K562 (cell line): ENCODE measurements at regions not wholly inside any gene's neighbourhood (a gene's known extent, or its start where the extent isn't known, plus 50 kb on each side); places are given as distances from the start of the nearest gene placed in this dataset.

Experiments
- ATAC-seq: fragments of 200-7000 bp; cut with Tn5 transposase; 3 replicates; pipeline ENCODE4 v1.9.1; 2020; ENCODE audit warnings: moderate library complexity
- BruUV-seq: library from RNA; stranded (reverse); fragments of 400-500 nt; replicated peaks from 2 replicates; lab custom pipeline; 2021; lab: Mats Ljungman, UMichigan
- CTCF ChIA-PET: fragments of 300-600 bp; formaldehyde crosslinking; extraction: SDS; loops from one replicate; lab custom pipeline; 2021; ENCODE audit warnings: low intra/inter-chr PET ratio; lab: Yijun Ruan, JAX
- POLR2A ChIA-PET: fragments of 300-600, 350-650 bp; sonication (Branson Sonifier 250); formaldehyde crosslinking; extraction: SDS; loops from one replicate; lab custom pipeline; 2021; ENCODE audit warnings: antibody characterized with exemption, inconsistent platforms; lab: Yijun Ruan, JAX
- DNase-seq, 4 experiments: peaks; one replicate each; pipeline versions ENCODE4 v3.0.0 to v3.0.0-alpha.2; 2011 to 2018; ENCODE audit warnings: low spot score in 3 of 4, mixed read lengths in 3 of 4; ENCODE audit errors: extremely low read depth in 1 of 4
- FAIRE-seq: peaks from 2 replicates; lab custom pipeline; 2011; peaks lifted over from hg19 to GRCh38; lab: Jason Lieb, UNC
- H2AFZ ChIP-seq: 2 replicates; pipeline ENCODE4 v1.6.0; 2011; ENCODE audit warnings: low read depth, low read length, control low read depth, inconsistent platforms
- H3K27ac ChIP-seq: fragments of 200-600 bp; 3 replicates; pipeline ENCODE4 v1.8.0; 2011; ENCODE audit warnings: low read depth, mild to moderate bottlenecking, control low read depth, inconsistent platforms, low read length, moderate library complexity, mixed read lengths; ENCODE audit errors: extremely low read depth
- H3K27me3 ChIP-seq, 2 experiments: fragments of 300-600 bp in 1 of 2; 2 replicates in 1 of 2; 3 replicates in 1 of 2; pipeline versions ENCODE4 v1.6.0 to v1.8.0; 2011; ENCODE audit warnings: inconsistent platforms in 2 of 2, low read length in 2 of 2, mild to moderate bottlenecking in 1 of 2, mixed read lengths in 1 of 2, moderate library complexity in 1 of 2; ENCODE audit not compliant: control insufficient read depth in 2 of 2, insufficient read depth in 2 of 2
- H3K36me3 ChIP-seq: fragments of 300-600 bp; 3 replicates; pipeline ENCODE4 v1.8.0; 2011; ENCODE audit warnings: mild to moderate bottlenecking, low read length, inconsistent platforms; ENCODE audit not compliant: control insufficient read depth, insufficient read depth
- H3K4me1 ChIP-seq, 2 experiments: fragments of 200-600 bp in 1 of 2; replicated peaks in 1 of 2; 2 replicates in 1 of 2; 3 replicates in 1 of 2; pipeline versions ENCODE4 v1.5.1 to v1.8.0; 2011; ENCODE audit warnings: inconsistent platforms in 2 of 2, low read length in 2 of 2, mild to moderate bottlenecking in 1 of 2, mixed read lengths in 1 of 2, moderate library complexity in 1 of 2; ENCODE audit not compliant: control insufficient read depth in 2 of 2, insufficient read depth in 2 of 2
- H3K4me2 ChIP-seq: 2 replicates; pipeline ENCODE4 v1.6.1; 2011; ENCODE audit warnings: low read length, control low read depth, inconsistent platforms, mixed read lengths; ENCODE audit not compliant: insufficient read depth
- H3K4me3 ChIP-seq: fragments of 200-600 bp; sonication (generic), shearing (Covaris generic); 2 replicates; pipeline ENCODE4 v1.5.1; 2016; ENCODE audit warnings: control low read depth, inconsistent platforms
- H3K79me2 ChIP-seq: fragments of 200-600 bp; 3 replicates; pipeline ENCODE4 v1.8.0; 2011; ENCODE audit warnings: low read length, inconsistent platforms; ENCODE audit not compliant: control insufficient read depth, insufficient read depth
- H3K9ac ChIP-seq, 2 experiments: 2 replicates each; pipeline versions ENCODE4 v1.6.0 to v1.6.1; 2011; ENCODE audit warnings: low read depth in 2 of 2, low read length in 2 of 2, control low read depth in 1 of 2, inconsistent platforms in 1 of 2, mild to moderate bottlenecking in 1 of 2, mixed read lengths in 1 of 2; ENCODE audit not compliant: insufficient read depth in 1 of 2
- H3K9me1 ChIP-seq: one replicate; pipeline ENCODE4 v1.6.0; 2011; ENCODE audit warnings: inconsistent platforms, mild to moderate bottlenecking, low read length, moderate library complexity; ENCODE audit not compliant: control insufficient read depth, insufficient read depth
- H3K9me3 ChIP-seq: replicated peaks from 2 replicates; pipeline ENCODE4 v1.5.1; 2011; ENCODE audit warnings: low read depth, low read length, inconsistent platforms; ENCODE audit not compliant: control insufficient read depth, insufficient read depth
- H4K20me1 ChIP-seq: replicated peaks from 2 replicates; pipeline ENCODE4 v1.6.1; 2011; ENCODE audit warnings: low read length, inconsistent platforms, mixed read lengths; ENCODE audit not compliant: control insufficient read depth, insufficient read depth
- ADNP ChIP-seq: fragments of 200-800 bp; sonication (Bioruptor generic); IDR thresholded peaks from 2 replicates; pipeline ENCODE4 v1.6.1; 2016; ENCODE audit warnings: missing genetic modification characterization, missing compliant biosample characterization
- ARNT ChIP-seq, 2 experiments: fragments of 450-650 bp; IDR thresholded peaks; 2 replicates each; pipeline ENCODE4 v1.6.1; 2016; ENCODE audit warnings: mild to moderate bottlenecking in 1 of 2
- CREBBP ChIP-seq: IDR thresholded peaks from one replicate; pipeline ENCODE4 v1.6.1; 2012; ENCODE audit warnings: low read depth, mild to moderate bottlenecking, control low read depth, inconsistent platforms, low read length
- FOXK2 ChIP-seq, 2 experiments: fragments of 450-650 bp; IDR thresholded peaks in 1 of 2; conservative IDR thresholded peaks in 1 of 2; 2 replicates each; pipeline ENCODE4 v1.6.1; 2016; ENCODE audit warnings: low read depth in 2 of 2, mild to moderate bottlenecking in 1 of 2
- NR2C2 ChIP-seq, 2 experiments: fragments of 200-800 bp in 1 of 2; sonication (Bioruptor generic) in 1 of 2; sonication (generic) in 1 of 2; formaldehyde crosslinking in 1 of 2; IDR thresholded peaks; 2 replicates each; pipeline versions ENCODE4 v1.6.1 to v1.8.0; 2016 to 2022; ENCODE audit warnings: mild to moderate bottlenecking in 1 of 2, missing compliant biosample characterization in 1 of 2, missing genetic modification characterization in 1 of 2, missing genetic modification reagents in 1 of 2
- SMARCA5 ChIP-seq: fragments of 450-650 bp; IDR thresholded peaks from 2 replicates; pipeline ENCODE4 v1.6.1; 2016
- TRIM28 ChIP-seq: fragments of 450-650 bp; IDR thresholded peaks from 2 replicates; pipeline ENCODE4 v1.6.1; 2017
- ZNF696 ChIP-seq: fragments of 250-450 bp; sonication (Bioruptor Pico); conservative IDR thresholded peaks from 2 replicates; pipeline ENCODE4 v1.4.0; 2020; ENCODE audit warnings: mild to moderate bottlenecking, moderate library complexity
- ZNF79 ChIP-seq: fragments of 250-450 bp; sonication (Bioruptor Pico); IDR thresholded peaks from 2 replicates; pipeline ENCODE4 v1.4.0; 2020; ENCODE audit warnings: low read depth, mild to moderate bottlenecking, moderate library complexity
- WGBS: fragments of 100-300 bp; shearing (Covaris generic); methylation state at CpG from one replicate; pipeline ENCODE4 v1.1.6; 2016; ENCODE audit warnings: low coverage, mixed read lengths; ENCODE audit not compliant: insufficient coverage; ENCODE audit errors: missing lambda C conversion rate; 5-methylcytosine and 5-hydroxymethylcytosine counted together
- in situ Hi-C: fragments of 300-500 bp; cut with MboI; formaldehyde crosslinking; loops from 4 replicates; pipeline ENCODE4 v1.15.0; 2018; ENCODE audit warnings: inconsistent platforms, mixed read lengths
- intact Hi-C: fragments of 100-400 bp; cut with micrococcal nuclease; formaldehyde crosslinking; loops from 2 replicates; pipeline ENCODE4 v1.14.2; 2022
- TF ChIP-seq, protein P1 (sequence below): fragments of 450-650 bp; conservative IDR thresholded peaks from 2 replicates; pipeline ENCODE4 v1.6.1; 2016; ENCODE audit warnings: missing genetic modification characterization, low read depth, mild to moderate bottlenecking, control low read depth, missing compliant biosample characterization
- TF ChIP-seq, protein P2 (sequence below): fragments of 450-650 bp; formaldehyde crosslinking; IDR thresholded peaks from 2 replicates; pipeline ENCODE4 v1.4.0; 2022; ENCODE audit warnings: mild to moderate bottlenecking, moderate library complexity

DNA sequence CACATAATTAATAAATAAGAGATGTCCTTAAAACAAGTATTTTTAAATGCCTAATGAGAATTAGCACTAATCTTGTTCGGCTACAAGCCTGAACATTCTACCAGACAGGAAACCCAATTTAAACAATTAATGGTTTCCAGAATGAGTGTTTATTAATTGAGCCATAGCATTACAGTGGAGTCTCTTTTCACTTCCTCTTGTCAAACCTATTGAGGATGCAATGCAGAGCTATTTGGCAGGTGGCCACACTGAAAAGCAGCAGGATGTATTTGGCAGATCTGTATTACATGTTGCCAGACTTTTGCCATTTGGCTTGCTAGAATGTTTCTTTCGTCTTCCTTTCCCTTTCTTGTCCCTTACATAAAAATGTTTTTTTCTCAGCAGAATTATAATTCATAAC, 475.2 kb upstream of the MARCKS start (continued):
- TF ChIP-seq ZNF79 (CRISPR knock-in tag), result no peak
- no peak for TF ChIP-seq SMARCA5
- TF ChIP-seq NR2C2 (CRISPR knock-in tag; IDR thresholded peaks at IDR 0.05), result no peak
- no peak for TF ChIP-seq NR2C2 (tag; IDR thresholded peaks at IDR 0.05)
- no peak for TF ChIP-seq ARNT (IDR thresholded peaks at IDR 0.05)
- TF ChIP-seq, protein P1, sequence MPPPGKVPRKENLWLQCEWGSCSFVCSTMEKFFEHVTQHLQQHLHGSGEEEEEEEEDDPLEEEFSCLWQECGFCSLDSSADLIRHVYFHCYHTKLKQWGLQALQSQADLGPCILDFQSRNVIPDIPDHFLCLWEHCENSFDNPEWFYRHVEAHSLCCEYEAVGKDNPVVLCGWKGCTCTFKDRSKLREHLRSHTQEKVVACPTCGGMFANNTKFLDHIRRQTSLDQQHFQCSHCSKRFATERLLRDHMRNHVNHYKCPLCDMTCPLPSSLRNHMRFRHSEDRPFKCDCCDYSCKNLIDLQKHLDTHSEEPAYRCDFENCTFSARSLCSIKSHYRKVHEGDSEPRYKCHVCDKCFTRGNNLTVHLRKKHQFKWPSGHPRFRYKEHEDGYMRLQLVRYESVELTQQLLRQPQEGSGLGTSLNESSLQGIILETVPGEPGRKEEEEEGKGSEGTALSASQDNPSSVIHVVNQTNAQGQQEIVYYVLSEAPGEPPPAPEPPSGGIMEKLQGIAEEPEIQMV (tag), result no peak
- TF ChIP-seq FOXK2 (conservative IDR thresholded peaks at IDR 0.05 in 1 of 2, IDR thresholded peaks at IDR 0.05 in 1 of 2; ENCODE audit: low read depth in 2 of 2), result no peak
- TF ChIP-seq TRIM28, result no peak
- no peak for TF ChIP-seq CREBBP
- no peak for TF ChIP-seq ADNP (tag)
- TF ChIP-seq, protein P2, sequence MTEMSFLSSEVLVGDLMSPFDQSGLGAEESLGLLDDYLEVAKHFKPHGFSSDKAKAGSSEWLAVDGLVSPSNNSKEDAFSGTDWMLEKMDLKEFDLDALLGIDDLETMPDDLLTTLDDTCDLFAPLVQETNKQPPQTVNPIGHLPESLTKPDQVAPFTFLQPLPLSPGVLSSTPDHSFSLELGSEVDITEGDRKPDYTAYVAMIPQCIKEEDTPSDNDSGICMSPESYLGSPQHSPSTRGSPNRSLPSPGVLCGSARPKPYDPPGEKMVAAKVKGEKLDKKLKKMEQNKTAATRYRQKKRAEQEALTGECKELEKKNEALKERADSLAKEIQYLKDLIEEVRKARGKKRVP (CRISPR knock-in tag), result no peak

DNA sequence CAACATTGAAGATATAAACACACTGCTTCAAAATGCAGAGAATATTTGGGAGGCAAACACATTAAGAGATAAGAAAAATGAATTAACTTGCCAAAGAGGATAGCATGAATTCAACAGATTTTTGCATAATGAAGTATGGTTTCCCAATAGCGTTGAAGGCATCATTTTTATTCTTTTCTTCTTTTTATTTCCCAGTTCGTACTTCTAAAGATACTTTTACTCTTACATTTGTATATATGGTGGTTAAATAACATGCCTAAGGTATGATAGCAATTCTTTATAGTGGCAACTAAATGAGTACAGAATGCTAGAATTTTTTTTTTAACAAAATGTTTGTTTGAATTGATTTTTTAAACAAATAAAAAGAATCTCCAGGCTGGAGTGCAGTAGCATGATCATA, 473.4 kb upstream of the MARCKS start:
- Histone ChIP-seq H4K20me1 (no peaks in the 10 kb centered on the region), H3K4me3 (no peak overlapping the region), H3K4me1 (no peaks in the 10 kb centered on the region), H2AFZ (no peak overlapping the region)
- intact Hi-C loops, result no loop called here
- TF ChIP-seq ZNF696 (CRISPR knock-in tag), result no peak
- TF ChIP-seq, all 486 proteins: peak for 0
- Histone ChIP-seq H3K9me3 (no peaks in the 10 kb centered on the region), H3K27me3 (no peaks in the 10 kb centered on the region), H3K9me1 (no peaks in the 10 kb centered on the region), H3K27ac (no peak overlapping the region), H3K79me2 (no peaks in the 10 kb centered on the region), H3K36me3 (no peaks in the 10 kb centered on the region), H3K9ac (no peak overlapping the region), H3K4me2 (no peak overlapping the region)
- in situ Hi-C loops, result no loop called here
- 3% methylated on average over 2 of the region's 2 CpGs for WGBS
- BruUV-seq, result no TSS peak
- DNase-seq (no peak), FAIRE-seq (no peak), ATAC-seq (no peak)
- POLR2A ChIA-PET, result no interaction called here
- CTCF ChIA-PET, result no interaction called here
